ENCODE measurements at regions not wholly inside any gene's neighbourhood (a gene's known extent, or its start where the extent isn't known, plus 50 kb on each side); places are given as distances from the start of the nearest gene placed in this dataset.

DNA sequence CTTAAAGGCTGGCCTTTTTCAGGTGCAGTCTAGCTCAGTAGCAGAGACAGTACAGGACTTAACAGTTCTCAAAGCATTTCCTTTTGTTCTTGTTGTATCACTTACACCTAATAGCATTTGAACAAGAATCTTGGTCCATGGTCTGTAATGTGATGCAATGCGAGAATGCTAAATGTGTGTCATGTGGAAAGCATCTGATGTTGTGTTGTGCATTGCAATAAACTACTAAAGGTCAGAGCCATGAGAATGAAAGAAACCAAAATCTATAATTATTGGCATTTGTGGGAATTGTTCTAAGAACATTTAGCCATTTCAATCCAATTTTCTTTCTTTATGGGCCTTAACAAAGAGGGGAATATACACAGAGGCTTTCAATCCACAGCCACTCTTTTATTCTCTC, 324.5 kb upstream of the ROBO2 start:
- Mint-ChIP-seq H3K9me3 (peaks cover 0 to 2% (median 0%) of the 10 kb centered on the region in 7 donors), H3K36me3 (no peaks in the 10 kb centered on the region), H3K4me1 (no peaks in the 10 kb centered on the region), H3K27ac (no peak overlapping the region), H3K4me3 (no peak overlapping the region), H3K27me3 (ENCODE audit: low read depth in 3 of 3) (peaks cover 0 to 4% (median 0%) of the 10 kb centered on the region in 3 donors)
- Histone ChIP-seq H3K79me2 (ENCODE audit: insufficient read depth, low read length) (no peaks in the 10 kb centered on the region), H3K4me1 (ENCODE audit: control insufficient read depth in 1 of 2, insufficient read depth in 2 of 2, low read length in 2 of 2) (no peaks in the 10 kb centered on the region), H2AFZ (ENCODE audit: insufficient read depth, low read depth, low read length, poor library complexity, severe bottlenecking) (no peak overlapping the region), H3K27ac (ENCODE audit: low read depth in 1 of 2, low read length in 2 of 2) (no peak overlapping the region), H3K36me3 (replicated peaks in 1 of 2; ENCODE audit: control insufficient read depth in 1 of 2, insufficient read depth in 2 of 2, low read length in 2 of 2) (no peaks in the 10 kb centered on the region), H3K4me3 (replicated peaks in 1 of 3; ENCODE audit: low read depth in 2 of 3, low read length in 3 of 3) (no peak overlapping the region), H3K27me3 (ENCODE audit: control insufficient read depth in 2 of 2, insufficient read depth in 2 of 2, low read length in 2 of 2) (no peaks in the 10 kb centered on the region), H3K4me2 (replicated peaks; ENCODE audit: extremely low read depth, low read length, poor library complexity, severe bottlenecking) (no peak overlapping the region), H3K9me3 (replicated peaks in 1 of 2; ENCODE audit: control insufficient read depth in 1 of 2, insufficient read depth in 1 of 2, low read length in 2 of 2) (no peaks in the 10 kb centered on the region), H3K9ac (ENCODE audit: insufficient read depth, low read length, poor library complexity, severe bottlenecking) (no peak overlapping the region), H4K20me1 (ENCODE audit: insufficient read depth, low read length) (no peaks in the 10 kb centered on the region)
- intact Hi-C loops (cut with micrococcal nuclease): no loop called here
- no peak for DNase-seq
- no CpG with 5 or more reads among the region's 1 CpG for WGBS (ENCODE audit: insufficient coverage)
- TF ChIP-seq, protein P1, sequence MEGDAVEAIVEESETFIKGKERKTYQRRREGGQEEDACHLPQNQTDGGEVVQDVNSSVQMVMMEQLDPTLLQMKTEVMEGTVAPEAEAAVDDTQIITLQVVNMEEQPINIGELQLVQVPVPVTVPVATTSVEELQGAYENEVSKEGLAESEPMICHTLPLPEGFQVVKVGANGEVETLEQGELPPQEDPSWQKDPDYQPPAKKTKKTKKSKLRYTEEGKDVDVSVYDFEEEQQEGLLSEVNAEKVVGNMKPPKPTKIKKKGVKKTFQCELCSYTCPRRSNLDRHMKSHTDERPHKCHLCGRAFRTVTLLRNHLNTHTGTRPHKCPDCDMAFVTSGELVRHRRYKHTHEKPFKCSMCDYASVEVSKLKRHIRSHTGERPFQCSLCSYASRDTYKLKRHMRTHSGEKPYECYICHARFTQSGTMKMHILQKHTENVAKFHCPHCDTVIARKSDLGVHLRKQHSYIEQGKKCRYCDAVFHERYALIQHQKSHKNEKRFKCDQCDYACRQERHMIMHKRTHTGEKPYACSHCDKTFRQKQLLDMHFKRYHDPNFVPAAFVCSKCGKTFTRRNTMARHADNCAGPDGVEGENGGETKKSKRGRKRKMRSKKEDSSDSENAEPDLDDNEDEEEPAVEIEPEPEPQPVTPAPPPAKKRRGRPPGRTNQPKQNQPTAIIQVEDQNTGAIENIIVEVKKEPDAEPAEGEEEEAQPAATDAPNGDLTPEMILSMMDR (IDR thresholded peaks at IDR 0.05): no peak

DNA sequence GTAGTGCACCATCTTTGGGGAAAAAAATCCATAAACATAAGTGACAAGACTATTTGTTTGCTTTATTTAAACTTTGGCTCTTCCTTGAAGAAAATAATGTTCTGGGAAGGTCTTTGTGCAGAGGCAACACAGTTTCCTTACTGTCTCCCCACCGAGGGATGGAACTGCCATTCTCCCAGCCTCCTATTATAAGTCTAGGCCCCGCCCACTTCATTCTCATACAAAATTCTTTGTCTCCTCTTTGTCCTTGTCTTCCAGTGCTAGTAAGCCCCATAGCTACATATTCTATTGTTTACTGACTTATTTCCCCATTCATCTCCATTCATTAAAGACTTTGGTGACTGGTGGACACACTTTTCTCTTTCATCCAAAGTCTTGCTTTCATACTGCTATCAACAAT, 316.5 kb upstream of the ROBO2 start:
- no peak overlapping the region for H3K4me3 ChIP-seq (replicated peaks in 1 of 3; ENCODE audit: low read depth in 2 of 3, low read length in 3 of 3)
- H3K79me2 ChIP-seq (ENCODE audit: insufficient read depth, low read length): no peaks in the 10 kb centered on the region
- WGBS (ENCODE audit: insufficient coverage): 83% methylated on average over 1 of the region's 2 CpGs
- H3K9me3 Mint-ChIP-seq: peaks cover 0 to 12% (median 0%) of the 10 kb centered on the region in 7 donors
- H3K4me1 Mint-ChIP-seq: no peaks in the 10 kb centered on the region
- H3K36me3 Mint-ChIP-seq: no peaks in the 10 kb centered on the region
- H3K27me3 Mint-ChIP-seq (ENCODE audit: low read depth in 3 of 3): no peaks in the 10 kb centered on the region
- intact Hi-C loops (cut with micrococcal nuclease): no loop called here
- TF ChIP-seq, protein P1 (IDR thresholded peaks at IDR 0.05): no peak
- H3K4me1 ChIP-seq (ENCODE audit: control insufficient read depth in 1 of 2, insufficient read depth in 2 of 2, low read length in 2 of 2): no peaks in the 10 kb centered on the region
- H3K9me3 ChIP-seq (replicated peaks in 1 of 2; ENCODE audit: control insufficient read depth in 1 of 2, insufficient read depth in 1 of 2, low read length in 2 of 2): no peaks in the 10 kb centered on the region
- no peak overlapping the region for H3K4me2 ChIP-seq (replicated peaks; ENCODE audit: extremely low read depth, low read length, poor library complexity, severe bottlenecking)
- no peak overlapping the region for H3K27ac ChIP-seq (ENCODE audit: low read depth in 1 of 2, low read length in 2 of 2)
- H2AFZ ChIP-seq (ENCODE audit: insufficient read depth, low read depth, low read length, poor library complexity, severe bottlenecking): no peak overlapping the region
- H3K4me3 Mint-ChIP-seq: no peak overlapping the region
- H3K36me3 ChIP-seq (replicated peaks in 1 of 2; ENCODE audit: control insufficient read depth in 1 of 2, insufficient read depth in 2 of 2, low read length in 2 of 2): no peaks in the 10 kb centered on the region
- no peak overlapping the region for H3K9ac ChIP-seq (ENCODE audit: insufficient read depth, low read length, poor library complexity, severe bottlenecking)
- no peaks in the 10 kb centered on the region for H4K20me1 ChIP-seq (ENCODE audit: insufficient read depth, low read length)
- H3K27ac Mint-ChIP-seq: no peak overlapping the region
- DNase-seq: no peak
- no peaks in the 10 kb centered on the region for H3K27me3 ChIP-seq (ENCODE audit: control insufficient read depth in 2 of 2, insufficient read depth in 2 of 2, low read length in 2 of 2)
